H1 (cell line): ENCODE measurements at regions not wholly inside any gene's neighbourhood (a gene's known extent, or its start where the extent isn't known, plus 50 kb on each side); places are given as distances from the start of the nearest gene placed in this dataset.

Source experiments
- SRF ChIP-seq: IDR thresholded peaks from 2 replicates; pipeline ENCODE4 v1.6.1; 2011; ENCODE audit warnings: mild to moderate bottlenecking, low read depth, low read length, moderate library complexity

DNA sequence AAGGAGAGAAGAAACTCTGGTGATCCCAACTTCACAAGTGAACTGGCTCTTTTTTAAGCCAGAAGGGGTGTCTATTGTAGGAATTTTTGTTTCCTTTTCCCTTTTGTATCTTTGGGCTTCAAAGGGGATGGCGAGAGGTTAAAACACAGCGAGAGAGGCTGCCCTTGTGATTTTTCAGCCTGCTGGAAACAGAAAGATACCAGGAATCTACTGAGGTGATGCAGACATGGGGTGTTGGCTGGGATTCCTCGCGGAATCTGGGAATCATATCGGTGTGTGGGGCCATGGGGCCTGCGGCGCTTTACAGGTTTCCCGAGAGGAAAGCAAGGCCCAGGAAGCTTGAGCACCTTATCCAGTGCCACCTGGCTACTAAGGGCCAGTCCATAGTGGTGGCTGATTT lies 99.4 kb upstream of the STX18 start (continued):
- TF ChIP-seq SRF: no peak
